ENCODE measurements at regions not wholly inside any gene's neighbourhood (a gene's known extent, or its start where the extent isn't known, plus 50 kb on each side); places are given as distances from the start of the nearest gene placed in this dataset.

DNA sequence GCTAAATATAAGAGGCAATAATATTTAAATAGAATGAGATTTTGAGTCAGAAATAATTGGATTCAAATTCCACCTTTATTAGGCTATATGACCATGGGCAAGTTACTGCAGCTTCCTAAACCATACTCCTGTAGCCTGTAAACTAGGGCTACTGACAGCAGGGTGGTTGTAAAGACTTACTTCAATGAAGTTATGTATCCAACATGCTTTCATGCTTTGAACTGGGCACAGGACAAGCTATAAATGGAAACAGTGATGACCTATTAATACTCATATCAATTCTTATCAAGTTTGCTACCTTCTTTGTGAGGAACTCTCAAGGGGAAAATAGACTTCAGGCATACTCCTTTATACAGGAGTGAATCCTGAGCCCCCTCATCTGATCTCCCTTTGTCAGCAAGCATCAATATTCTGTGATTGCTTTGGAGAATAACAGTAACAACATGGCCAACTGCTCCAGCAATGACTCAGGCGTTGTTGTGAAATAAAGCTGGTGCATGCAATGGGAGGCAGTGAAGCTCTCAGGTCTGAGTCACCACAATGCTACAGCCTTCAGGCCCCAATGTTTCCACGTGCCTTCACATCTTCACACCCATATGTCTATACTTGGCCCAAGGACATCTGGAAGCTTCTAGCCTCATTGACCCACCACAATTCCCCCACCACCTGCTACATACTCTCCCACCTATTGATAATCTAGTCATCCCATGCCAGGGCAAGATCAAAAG lies 102.5 kb downstream of the KCNA4 start:
- TF ChIP-seq, protein P1, sequence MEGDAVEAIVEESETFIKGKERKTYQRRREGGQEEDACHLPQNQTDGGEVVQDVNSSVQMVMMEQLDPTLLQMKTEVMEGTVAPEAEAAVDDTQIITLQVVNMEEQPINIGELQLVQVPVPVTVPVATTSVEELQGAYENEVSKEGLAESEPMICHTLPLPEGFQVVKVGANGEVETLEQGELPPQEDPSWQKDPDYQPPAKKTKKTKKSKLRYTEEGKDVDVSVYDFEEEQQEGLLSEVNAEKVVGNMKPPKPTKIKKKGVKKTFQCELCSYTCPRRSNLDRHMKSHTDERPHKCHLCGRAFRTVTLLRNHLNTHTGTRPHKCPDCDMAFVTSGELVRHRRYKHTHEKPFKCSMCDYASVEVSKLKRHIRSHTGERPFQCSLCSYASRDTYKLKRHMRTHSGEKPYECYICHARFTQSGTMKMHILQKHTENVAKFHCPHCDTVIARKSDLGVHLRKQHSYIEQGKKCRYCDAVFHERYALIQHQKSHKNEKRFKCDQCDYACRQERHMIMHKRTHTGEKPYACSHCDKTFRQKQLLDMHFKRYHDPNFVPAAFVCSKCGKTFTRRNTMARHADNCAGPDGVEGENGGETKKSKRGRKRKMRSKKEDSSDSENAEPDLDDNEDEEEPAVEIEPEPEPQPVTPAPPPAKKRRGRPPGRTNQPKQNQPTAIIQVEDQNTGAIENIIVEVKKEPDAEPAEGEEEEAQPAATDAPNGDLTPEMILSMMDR (IDR thresholded peaks at IDR 0.05) = no peak
- TF ChIP-seq POLR2A (IDR thresholded peaks at IDR 0.05) = no peak
